Dendritic cell treated with granulocyte-macrophage colony-stimulating factor and Interleukin-4, amounts not matched to agents 40 ng/mL and 50 ng/mL, for 4 days (primary cell): ENCODE measurements at regions not wholly inside any gene's neighbourhood (a gene's known extent, or its start where the extent isn't known, plus 50 kb on each side); places are given as distances from the start of the nearest gene placed in this dataset.
"Not testable (repeated sequence)": the region's sequence is repeated elsewhere in the genome, so short reads cannot be mapped to it uniquely, and the experiment has no call there.

ENCODE experiments used
- H3K27ac Mint-ChIP-seq: one replicate; pipeline ENCODE4 v1.8.0; 2022; ENCODE audit warnings: mild to moderate bottlenecking, mixed read lengths
- H3K27me3 Mint-ChIP-seq: one replicate; pipeline ENCODE4 v1.8.0; 2022; ENCODE audit warnings: mild to moderate bottlenecking, mixed read lengths
- H3K36me3 Mint-ChIP-seq: one replicate; pipeline ENCODE4 v1.8.0; 2022; ENCODE audit warnings: low read depth, mixed read lengths
- H3K4me1 Mint-ChIP-seq: one replicate; pipeline ENCODE4 v1.8.0; 2022; ENCODE audit warnings: low read depth, mixed read lengths
- H3K4me3 Mint-ChIP-seq: one replicate; pipeline ENCODE4 v1.8.0; 2022; ENCODE audit warnings: mild to moderate bottlenecking, moderate library complexity, mixed read lengths
- H3K9me3 Mint-ChIP-seq: one replicate; pipeline ENCODE4 v1.8.0; 2022; ENCODE audit warnings: mixed read lengths
- intact Hi-C: fragments of 100-400 bp; cut with micrococcal nuclease; formaldehyde crosslinking; loops from one replicate; pipeline ENCODE4 v1.15.0; 2022

- H3K9me3 Mint-ChIP-seq, result peaks cover 59% of the 10 kb centered on the region
- H3K36me3 Mint-ChIP-seq, result no peaks in the 10 kb centered on the region
- H3K4me3 Mint-ChIP-seq, result no peak overlapping the region
- no peak overlapping the region for H3K27ac Mint-ChIP-seq
- no peaks in the 10 kb centered on the region for H3K4me1 Mint-ChIP-seq
- no peaks in the 10 kb centered on the region for H3K27me3 Mint-ChIP-seq
- intact Hi-C loops, result no loop called here
These were observed 123.5 kb downstream of the PRL start for GRCh38 chr6:22173311-22173710.

- H3K27ac Mint-ChIP-seq, H3K27me3 Mint-ChIP-seq, H3K4me1 Mint-ChIP-seq, intact Hi-C loops, H3K4me3 Mint-ChIP-seq, H3K36me3 Mint-ChIP-seq: not testable (repeated sequence)
- peaks cover 46% of the 10 kb centered on the region for H3K9me3 Mint-ChIP-seq
These were observed 116.6 kb downstream of the PRL start for GRCh38 chr6:22180250-22180649.

- H3K9me3 Mint-ChIP-seq, result peaks cover 51% of the 10 kb centered on the region
These were observed 112.5 kb downstream of the PRL start for GRCh38 chr6:22184371-22184770.

GRCh38 chr6:22189946-22190345, 106.9 kb downstream of the PRL start:
- no peak overlapping the region for H3K4me3 Mint-ChIP-seq
- peaks cover 8% of the 10 kb centered on the region for H3K9me3 Mint-ChIP-seq
- no peaks in the 10 kb centered on the region for H3K27me3 Mint-ChIP-seq
- H3K36me3 Mint-ChIP-seq, result no peaks in the 10 kb centered on the region
- no peak overlapping the region for H3K27ac Mint-ChIP-seq
- intact Hi-C loops, result no loop called here
- H3K4me1 Mint-ChIP-seq, result peaks cover 7% of the 10 kb centered on the region

More at GRCh38 chr6:22184371-22184770, 112.5 kb downstream of the PRL start:
- intact Hi-C loops, result no loop called here
- no peaks in the 10 kb centered on the region for H3K4me1 Mint-ChIP-seq
- no peak overlapping the region for H3K27ac Mint-ChIP-seq
- H3K36me3 Mint-ChIP-seq, result no peaks in the 10 kb centered on the region
- no peaks in the 10 kb centered on the region for H3K27me3 Mint-ChIP-seq
- no peak overlapping the region for H3K4me3 Mint-ChIP-seq

- H3K27ac Mint-ChIP-seq, result no peak overlapping the region
- peaks cover 7% of the 10 kb centered on the region for H3K4me1 Mint-ChIP-seq
- intact Hi-C loops, result no loop called here
- no peak overlapping the region for H3K4me3 Mint-ChIP-seq
- H3K27me3 Mint-ChIP-seq, result no peaks in the 10 kb centered on the region
- no peaks in the 10 kb centered on the region for H3K36me3 Mint-ChIP-seq
- peaks cover 9% of the 10 kb centered on the region for H3K9me3 Mint-ChIP-seq
These were observed 102.5 kb downstream of the PRL start for GRCh38 chr6:22194188-22194921.

- H3K4me3 Mint-ChIP-seq, result no peak overlapping the region
- H3K9me3 Mint-ChIP-seq, result peaks cover 9% of the 10 kb centered on the region
- no peaks in the 10 kb centered on the region for H3K36me3 Mint-ChIP-seq
- no peaks in the 10 kb centered on the region for H3K27me3 Mint-ChIP-seq
- no peak overlapping the region for H3K27ac Mint-ChIP-seq
- intact Hi-C loops, result no loop called here
- H3K4me1 Mint-ChIP-seq, result no peaks in the 10 kb centered on the region
These were observed 97.1 kb downstream of the PRL start for GRCh38 chr6:22199771-22200170.

- no peak overlapping the region for H3K4me3 Mint-ChIP-seq
- intact Hi-C loops, result no loop called here
- H3K27ac Mint-ChIP-seq, result no peak overlapping the region
- H3K9me3 Mint-ChIP-seq, result no peaks in the 10 kb centered on the region
- no peaks in the 10 kb centered on the region for H3K27me3 Mint-ChIP-seq
- H3K36me3 Mint-ChIP-seq, result no peaks in the 10 kb centered on the region
- no peaks in the 10 kb centered on the region for H3K4me1 Mint-ChIP-seq
These were observed 92.7 kb downstream of the PRL start for GRCh38 chr6:22204153-22204552.

GRCh38 chr6:22205266-22205665, 91.6 kb downstream of the PRL start:
- intact Hi-C loops, result no loop called here
- no peaks in the 10 kb centered on the region for H3K36me3 Mint-ChIP-seq
- H3K4me3 Mint-ChIP-seq, result no peak overlapping the region
- H3K27me3 Mint-ChIP-seq, result no peaks in the 10 kb centered on the region
- H3K27ac Mint-ChIP-seq, result no peak overlapping the region
- no peaks in the 10 kb centered on the region for H3K9me3 Mint-ChIP-seq
- H3K4me1 Mint-ChIP-seq, result no peaks in the 10 kb centered on the region

GRCh38 chr6:22206106-22206505, 90.7 kb downstream of the PRL start:
- Mint-ChIP-seq H3K36me3 (no peaks in the 10 kb centered on the region), H3K4me3 (no peak overlapping the region), H3K9me3 (no peaks in the 10 kb centered on the region), H3K4me1 (no peaks in the 10 kb centered on the region), H3K27me3 (no peaks in the 10 kb centered on the region), H3K27ac (no peak overlapping the region)
- intact Hi-C loops, result no loop called here

GRCh38 chr6:22208026-22208425, 88.8 kb downstream of the PRL start:
- Mint-ChIP-seq H3K4me3 (no peak overlapping the region), H3K9me3 (no peaks in the 10 kb centered on the region), H3K27ac (no peak overlapping the region), H3K27me3 (no peaks in the 10 kb centered on the region), H3K4me1 (no peaks in the 10 kb centered on the region), H3K36me3 (no peaks in the 10 kb centered on the region)
- intact Hi-C loops, result no loop called here

- Mint-ChIP-seq H3K27ac (no peak overlapping the region), H3K4me1 (no peaks in the 10 kb centered on the region), H3K36me3 (no peaks in the 10 kb centered on the region), H3K4me3 (no peak overlapping the region), H3K27me3 (no peaks in the 10 kb centered on the region), H3K9me3 (no peaks in the 10 kb centered on the region)
- intact Hi-C loops, result no loop called here
These were observed 82.5 kb downstream of the PRL start for GRCh38 chr6:22214314-22214713.

GRCh38 chr6:22215474-22215873, 81.4 kb downstream of the PRL start:
- H3K4me1 Mint-ChIP-seq, H3K9me3 Mint-ChIP-seq, H3K27me3 Mint-ChIP-seq, intact Hi-C loops, H3K4me3 Mint-ChIP-seq, H3K27ac Mint-ChIP-seq, H3K36me3 Mint-ChIP-seq: not testable (repeated sequence)

- no peak overlapping the region for H3K27ac Mint-ChIP-seq
- intact Hi-C loops, result no loop called here
- no peak overlapping the region for H3K4me3 Mint-ChIP-seq
- no peaks in the 10 kb centered on the region for H3K9me3 Mint-ChIP-seq
- H3K36me3 Mint-ChIP-seq, result no peaks in the 10 kb centered on the region
- no peaks in the 10 kb centered on the region for H3K27me3 Mint-ChIP-seq
- no peaks in the 10 kb centered on the region for H3K4me1 Mint-ChIP-seq
These were observed 78.4 kb downstream of the PRL start for GRCh38 chr6:22218410-22218809.

GRCh38 chr6:22219925-22220324, 76.9 kb downstream of the PRL start:
- Mint-ChIP-seq H3K27ac (no peak overlapping the region), H3K27me3 (no peaks in the 10 kb centered on the region), H3K4me3 (no peak overlapping the region), H3K36me3 (no peaks in the 10 kb centered on the region), H3K4me1 (no peaks in the 10 kb centered on the region), H3K9me3 (no peaks in the 10 kb centered on the region)
- intact Hi-C loops, result no loop called here

- H3K27ac Mint-ChIP-seq, result no peak overlapping the region
- intact Hi-C loops, result no loop called here
- H3K27me3 Mint-ChIP-seq, result no peaks in the 10 kb centered on the region
- no peaks in the 10 kb centered on the region for H3K9me3 Mint-ChIP-seq
- H3K4me1 Mint-ChIP-seq, result no peaks in the 10 kb centered on the region
- no peak overlapping the region for H3K4me3 Mint-ChIP-seq
- H3K36me3 Mint-ChIP-seq, result no peaks in the 10 kb centered on the region
These were observed 75.6 kb downstream of the PRL start for GRCh38 chr6:22221211-22221610.
